GM18909 (cell line): ENCODE measurements at regions not wholly inside any gene's neighbourhood (a gene's known extent, or its start where the extent isn't known, plus 50 kb on each side); places are given as distances from the start of the nearest gene placed in this dataset.
"Not testable (repeated sequence)": the region's sequence is repeated elsewhere in the genome, so short reads cannot be mapped to it uniquely, and the experiment has no call there.

Source experiments
- ATAC-seq: cut with Tn5 transposase; IDR thresholded peaks from one replicate; pipeline ENCODE4 v1.9.1; 2021; ENCODE audit warnings: mild to moderate bottlenecking; ENCODE audit not compliant: unreplicated experiment, poor library complexity

DNA sequence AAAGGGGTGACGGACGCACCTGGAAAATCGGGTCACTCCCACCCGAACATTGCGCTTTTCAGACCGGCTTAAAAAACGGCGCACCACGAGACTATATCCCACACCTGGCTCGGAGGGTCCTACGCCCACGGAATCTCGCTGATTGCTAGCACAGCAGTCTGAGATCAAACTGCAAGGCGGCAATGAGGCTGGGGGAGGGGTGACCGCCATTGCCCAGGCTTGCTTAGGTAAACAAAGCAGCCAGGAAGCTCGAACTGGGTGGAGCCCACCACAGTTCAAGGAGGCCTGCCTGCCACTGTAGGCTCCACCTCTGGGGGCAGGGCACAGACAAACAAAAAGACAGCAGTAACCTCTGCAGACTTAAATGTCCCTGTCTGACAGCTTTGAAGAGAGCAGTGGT, 342.0 kb upstream of the PKN2 start:
- ATAC-seq: not testable (repeated sequence)

DNA sequence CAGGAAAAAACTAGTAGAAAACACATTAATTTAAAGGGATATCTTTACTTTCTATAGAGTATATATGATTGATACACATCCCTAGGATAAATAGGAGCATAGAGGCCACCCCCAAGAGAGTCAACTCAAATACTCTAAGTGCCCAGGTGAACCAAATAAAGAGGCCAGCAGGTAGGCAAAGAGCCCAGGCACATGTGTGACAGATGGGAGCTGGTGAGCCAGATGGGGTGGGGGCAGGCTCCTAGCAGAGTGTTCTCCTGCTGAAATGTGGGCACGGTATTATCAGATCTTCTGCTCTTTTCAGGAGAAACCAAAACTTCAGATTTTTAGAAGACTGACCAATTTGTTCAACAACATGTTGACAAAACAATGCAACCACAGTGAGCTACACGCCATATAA, 333.4 kb upstream of the PKN2 start:
- ATAC-seq: no peak

DNA sequence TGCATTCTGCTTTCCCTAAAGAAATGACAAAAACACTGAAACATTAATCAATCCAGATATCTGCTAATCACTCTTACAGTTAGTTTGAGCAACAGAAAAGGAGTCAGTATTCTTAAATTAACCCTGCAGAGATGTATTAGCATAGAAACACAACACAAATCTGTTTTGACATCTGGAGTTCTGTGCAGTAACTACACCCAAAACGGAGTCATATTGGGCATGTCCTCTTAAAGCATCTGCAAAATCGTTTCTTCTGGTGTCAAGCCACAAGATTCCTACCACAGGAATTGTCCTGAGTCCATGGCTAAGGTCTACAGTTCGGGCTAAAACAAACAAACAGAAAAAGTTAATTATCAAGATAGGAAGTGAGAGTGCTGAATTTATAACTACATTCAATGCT, 332.1 kb upstream of the PKN2 start:
- ATAC-seq: no peak

DNA sequence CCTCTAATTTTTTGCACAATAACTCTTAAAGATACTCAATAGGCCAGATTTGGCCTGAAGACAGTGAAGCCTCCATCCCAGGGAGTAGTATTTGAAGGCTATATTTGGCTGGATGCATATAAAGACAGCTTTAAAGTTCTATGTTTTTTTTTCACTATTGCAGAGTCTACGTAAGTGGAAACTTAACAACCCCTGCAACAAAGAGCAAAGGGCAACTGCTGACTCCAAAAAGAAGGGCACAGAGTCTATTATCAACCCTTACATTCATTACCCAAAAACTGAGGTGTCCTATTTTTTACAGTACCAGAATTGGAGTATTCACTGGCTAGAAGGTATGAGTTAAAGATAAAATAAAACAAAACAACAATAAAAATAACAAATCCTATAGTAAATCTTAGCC, 329.8 kb upstream of the PKN2 start:
- ATAC-seq: no peak

DNA sequence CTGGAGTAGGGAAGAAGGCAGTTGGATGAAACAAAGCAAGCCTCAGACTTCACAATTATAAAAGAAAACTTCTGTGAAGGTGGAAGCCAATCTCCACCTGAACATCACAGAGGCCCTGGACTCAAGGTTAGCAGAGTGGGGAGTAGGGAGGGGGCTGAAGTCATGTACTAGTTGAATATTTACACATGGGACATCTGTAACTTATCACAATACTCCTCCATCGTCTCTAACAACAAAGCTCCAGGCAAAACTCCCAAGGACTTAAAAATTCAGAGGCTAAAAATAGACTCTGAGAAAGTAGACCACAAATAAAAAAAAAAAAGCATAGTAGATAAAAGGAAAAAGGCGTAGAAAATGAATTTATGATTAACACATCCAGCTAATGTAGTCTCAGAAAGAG, 326.3 kb upstream of the PKN2 start:
- ATAC-seq: no peak

DNA sequence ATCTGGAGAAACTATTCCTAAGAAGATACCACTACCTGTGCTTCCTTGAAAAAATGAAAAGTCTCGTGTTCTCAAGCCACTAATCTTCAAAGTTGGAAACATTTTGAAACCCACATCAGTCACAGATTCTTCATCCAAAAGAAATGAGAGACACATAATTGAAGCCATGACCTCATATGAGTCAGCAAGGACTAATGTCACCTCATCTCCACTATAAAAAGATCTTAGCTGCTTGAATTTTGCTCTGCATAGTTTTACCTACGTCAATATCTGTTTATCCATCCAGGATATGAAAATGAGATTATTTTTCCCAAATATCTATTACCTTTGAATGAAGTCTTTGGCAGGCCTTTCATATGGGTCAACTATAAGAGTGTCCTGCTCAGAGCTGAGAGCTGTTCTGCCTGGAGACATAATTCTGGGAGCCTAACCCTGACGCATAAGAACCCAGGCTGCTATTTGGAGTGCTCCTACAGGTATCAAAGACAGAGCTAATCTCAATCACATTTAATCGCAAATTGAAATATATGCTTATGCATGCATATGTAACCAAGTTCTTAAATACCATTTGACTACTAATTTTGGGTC, 312.5 kb upstream of the PKN2 start:
- no peak for ATAC-seq

DNA sequence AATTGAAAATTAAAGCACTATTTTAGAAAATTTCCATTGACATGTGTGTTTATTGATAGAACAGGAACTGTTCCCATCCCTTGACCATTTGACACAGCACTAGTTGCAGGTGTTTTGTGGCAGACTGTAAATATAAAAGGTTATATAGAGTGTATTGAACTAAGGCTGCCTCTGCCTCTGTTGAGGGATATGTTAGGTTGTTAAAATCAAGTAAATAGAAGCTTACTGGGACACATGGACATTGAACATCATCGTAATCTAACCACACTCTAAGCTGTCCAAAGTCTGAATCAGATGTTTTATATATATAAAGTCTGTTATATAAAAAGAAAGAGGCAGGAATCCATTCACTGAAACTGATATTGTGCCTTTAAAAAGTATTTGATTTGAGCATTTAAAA, 308.1 kb upstream of the PKN2 start:
- ATAC-seq: no peak

DNA sequence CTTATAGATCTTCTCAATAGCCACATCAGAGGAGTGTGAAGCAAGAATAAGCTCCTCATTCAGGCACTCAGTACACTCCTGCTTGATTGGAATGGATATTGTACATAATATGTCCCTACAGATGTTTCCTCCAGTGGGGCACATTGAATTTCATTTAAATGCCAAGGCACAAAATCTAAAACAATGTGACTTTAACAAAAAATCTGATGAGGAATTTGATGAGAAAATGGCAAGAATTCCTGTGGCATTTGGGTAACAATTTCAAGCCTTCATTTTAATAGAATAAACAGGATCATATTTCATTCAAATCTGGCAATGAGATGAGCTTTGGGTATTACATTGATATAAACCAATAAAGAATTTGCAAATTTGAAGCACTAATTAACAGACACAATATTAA, 307.7 kb upstream of the PKN2 start:
- ATAC-seq: no peak

DNA sequence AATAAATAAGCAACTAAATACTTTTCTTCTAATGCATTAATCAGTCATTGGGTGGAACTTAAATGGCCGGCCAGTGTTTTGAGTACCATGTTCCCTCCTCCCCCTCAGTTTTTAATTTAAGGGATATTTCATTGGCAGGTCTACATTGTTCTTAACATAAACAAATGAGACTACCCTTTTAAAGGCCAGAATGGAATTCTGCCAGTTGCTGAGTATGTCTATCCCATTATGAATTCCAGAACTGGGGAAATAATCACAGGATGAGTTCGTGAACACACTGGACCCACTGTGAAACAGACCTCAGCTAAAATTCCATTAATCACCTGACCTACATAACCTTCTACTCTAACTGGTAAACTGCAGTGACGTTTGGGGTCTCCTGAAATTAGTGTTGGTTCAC, 305.5 kb upstream of the PKN2 start:
- no peak for ATAC-seq

DNA sequence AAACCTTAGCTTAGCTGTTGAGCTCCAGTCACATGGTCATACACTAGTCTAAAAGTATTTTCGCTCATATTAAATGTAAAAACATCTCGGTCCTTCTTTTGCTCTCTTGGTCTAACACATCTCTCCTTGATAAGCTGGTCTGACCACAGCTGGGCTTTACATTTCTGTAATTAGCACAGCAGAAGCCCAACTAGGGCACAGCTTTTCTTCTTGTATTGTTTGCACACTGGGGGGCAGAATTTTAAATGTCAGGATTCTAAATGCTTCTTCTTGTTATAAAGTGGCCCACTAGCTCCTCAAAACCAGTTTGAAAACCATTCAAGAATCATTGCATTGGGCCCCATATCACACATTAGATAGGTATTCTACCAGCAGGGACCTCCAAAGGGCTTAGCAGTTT, 289.1 kb upstream of the PKN2 start:
- ATAC-seq: no peak

DNA sequence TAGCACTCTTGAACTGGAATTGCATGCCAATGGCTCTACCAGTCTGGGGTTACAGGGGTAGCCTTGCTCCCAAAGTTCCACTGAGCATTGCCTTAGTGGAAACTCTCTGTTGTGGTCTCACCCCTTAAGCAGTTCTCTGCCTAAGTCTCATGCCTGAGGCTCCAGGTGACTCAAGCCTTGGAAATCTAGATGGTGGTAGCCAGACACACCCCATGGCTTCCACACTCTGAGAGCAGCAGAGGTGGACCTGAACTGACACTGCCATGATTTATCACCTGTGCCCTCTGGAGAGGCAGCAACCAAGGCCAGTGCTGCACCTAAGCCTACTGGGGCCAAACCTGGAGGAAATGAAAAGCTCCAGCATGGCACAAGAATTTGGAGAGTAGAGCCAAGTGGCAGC, 285.7 kb upstream of the PKN2 start:
- ATAC-seq: no peak

DNA sequence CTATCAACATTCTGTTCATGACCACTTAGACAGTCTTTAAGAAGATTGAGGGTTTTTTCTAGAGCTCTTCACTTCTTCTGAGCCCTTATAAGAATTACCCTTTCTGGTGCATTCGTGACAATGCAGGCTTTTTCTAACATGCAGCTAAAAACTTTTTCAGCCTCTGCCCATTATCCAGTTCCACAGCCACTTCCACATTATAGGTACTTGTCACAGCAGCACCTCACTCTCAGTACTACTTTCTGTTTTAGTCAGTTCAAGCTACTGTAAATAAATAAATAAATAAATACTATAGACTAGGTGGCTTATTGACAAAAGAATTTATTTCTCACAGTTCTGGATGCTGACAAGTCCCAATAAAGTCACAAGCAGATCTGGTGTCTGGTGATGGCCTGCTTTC, 284.4 kb upstream of the PKN2 start:
- peak; percentile 78 for ATAC-seq

DNA sequence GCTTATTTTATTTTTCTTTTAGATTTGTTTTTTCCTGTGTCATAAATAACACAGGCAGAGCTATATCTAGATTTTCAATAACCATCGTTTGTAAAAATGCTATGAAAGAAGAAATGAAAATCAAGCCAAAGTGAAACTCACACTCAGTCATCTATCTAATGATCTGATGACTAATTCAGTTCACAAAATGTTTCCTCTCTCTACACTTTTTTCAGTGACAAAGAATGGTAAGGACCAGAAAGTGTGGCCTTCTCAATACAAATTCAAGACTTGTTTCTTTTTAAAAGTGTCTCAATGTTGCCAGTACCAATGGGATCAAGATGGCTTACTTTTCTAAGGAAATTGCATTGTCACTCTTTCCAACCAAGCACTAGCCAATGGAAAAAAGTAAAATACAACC, 282.8 kb upstream of the PKN2 start:
- ATAC-seq: peak; percentile 89

DNA sequence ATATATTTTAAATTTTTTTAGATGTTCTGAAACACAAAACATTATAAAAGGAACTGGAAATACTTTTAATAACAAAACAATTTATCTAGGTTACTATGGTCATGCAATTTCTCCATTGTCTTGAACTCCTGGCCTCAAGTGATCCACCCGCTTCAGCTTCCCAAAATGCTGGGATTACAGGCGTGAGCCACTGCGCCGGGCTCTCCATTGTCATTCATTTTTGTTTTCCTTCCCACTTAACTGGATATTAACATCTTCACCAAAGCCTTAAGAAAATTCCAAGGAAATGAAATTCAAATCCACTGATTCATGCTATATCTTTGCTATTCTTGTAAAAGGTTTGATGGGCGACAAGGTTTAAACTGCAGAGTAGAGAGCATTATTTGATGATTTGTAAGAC, 279.5 kb upstream of the PKN2 start:
- no peak for ATAC-seq

DNA sequence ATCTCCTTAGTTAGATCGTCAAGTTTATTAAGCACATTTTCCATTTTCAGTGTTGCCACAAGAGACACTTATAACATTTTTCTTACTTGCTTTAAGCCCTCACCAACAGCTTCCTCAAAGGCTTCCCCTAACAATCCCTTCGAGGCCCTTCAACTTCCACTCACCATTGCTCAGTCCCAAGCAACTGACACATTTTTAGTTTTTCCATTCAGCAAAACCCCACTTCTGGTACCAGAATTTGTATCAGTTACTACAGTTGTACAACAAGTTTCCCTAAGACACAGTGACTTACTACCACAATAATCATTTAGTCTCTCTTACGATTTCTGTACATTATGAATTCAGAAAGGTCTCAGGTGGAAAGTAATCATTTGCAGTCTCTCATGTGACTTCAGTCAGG, 276.8 kb upstream of the PKN2 start:
- no peak for ATAC-seq

DNA sequence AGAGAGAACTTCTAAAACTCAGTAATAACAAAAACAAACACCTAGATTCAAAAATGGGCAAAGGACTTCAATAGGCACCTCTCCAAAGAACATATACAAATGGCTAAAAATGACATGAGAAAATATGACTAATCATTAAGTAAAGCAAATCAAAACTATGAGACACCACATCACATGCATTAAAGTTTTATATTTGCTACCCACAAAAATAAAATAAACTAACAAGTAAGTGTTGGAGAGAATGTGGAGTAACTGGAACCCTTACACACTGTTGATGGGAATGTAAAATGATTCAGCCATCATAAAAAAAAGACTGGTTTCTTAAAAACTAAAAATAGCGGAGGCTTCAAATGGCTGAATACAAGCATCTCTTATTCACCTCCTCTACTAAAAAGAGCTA, 262.1 kb upstream of the PKN2 start:
- ATAC-seq: no peak

DNA sequence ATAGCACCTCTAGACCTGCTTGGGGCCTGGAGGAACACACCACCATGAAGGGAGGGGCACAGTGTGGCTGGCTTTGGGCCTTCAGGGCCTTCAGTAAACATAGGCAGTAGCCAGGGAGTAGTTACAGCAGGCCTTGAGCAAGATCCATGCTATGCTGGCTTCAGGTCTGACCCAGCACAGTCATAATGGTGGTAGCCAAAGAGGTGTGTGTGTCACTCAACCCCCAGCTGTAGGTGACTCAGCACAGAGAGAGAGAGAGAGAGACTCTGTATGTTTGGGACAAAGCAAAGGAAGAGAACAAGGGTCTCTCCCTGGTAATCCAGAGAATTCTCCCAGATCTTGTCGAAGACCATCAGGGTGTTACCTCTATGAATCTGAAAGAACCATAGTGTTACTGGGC, 250.5 kb upstream of the PKN2 start:
- ATAC-seq: no peak

DNA sequence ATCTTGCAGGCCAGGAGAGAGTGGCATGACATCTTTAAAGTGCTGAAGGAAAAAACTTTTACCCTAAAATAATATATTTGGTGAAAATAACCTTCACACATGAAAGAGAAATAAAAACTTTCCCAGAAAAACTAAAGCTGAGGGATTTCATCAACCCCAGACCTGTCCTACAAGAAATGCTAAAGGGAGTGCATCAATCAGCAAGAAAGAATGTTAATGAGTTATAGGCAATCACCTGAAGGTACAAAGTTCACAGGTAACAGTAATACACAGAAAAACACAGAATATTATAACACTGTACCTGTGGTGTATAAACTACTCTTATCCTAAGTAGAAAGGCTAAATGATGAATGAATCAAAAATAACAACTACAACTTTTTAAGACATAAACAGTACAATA, 249.2 kb upstream of the PKN2 start:
- no peak for ATAC-seq

DNA sequence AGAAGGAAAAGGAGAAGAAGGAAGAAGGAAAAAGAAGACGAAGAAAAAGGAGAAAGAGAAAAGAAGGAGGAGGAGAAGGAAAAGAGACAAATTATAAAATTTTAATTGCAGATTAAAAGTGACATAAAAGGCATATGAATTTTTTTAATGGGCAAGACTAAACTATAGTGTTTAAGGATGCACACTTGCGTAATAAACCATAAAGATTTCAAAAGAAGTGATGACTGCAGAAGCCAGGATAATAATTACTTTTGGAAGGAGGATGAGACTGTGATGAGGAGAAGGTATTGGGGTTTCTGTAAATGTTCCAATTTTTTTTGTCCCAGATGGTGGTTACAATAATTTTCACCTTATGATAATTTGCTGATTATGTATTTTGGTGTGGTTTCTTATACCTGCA, 243.1 kb upstream of the PKN2 start:
- no peak for ATAC-seq

DNA sequence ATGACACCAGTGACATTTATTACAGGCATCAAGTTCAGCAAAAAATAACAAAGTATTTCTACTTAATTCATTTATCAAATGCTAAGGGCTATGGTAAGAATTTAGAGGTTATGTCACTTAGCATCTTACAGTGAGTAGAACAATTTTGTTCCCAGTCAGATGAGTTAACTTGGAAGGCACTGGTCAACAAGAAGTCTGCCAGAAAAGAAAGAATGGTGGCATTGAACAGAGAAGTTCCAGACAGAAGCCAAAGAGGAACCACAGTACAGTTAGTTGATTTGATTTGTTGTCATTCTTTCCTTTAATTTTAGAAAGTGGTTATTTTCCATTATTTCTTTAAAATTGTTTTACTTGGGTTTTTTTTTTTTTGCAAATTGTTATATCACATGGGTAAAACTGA, 232.2 kb upstream of the PKN2 start:
- ATAC-seq: no peak

DNA sequence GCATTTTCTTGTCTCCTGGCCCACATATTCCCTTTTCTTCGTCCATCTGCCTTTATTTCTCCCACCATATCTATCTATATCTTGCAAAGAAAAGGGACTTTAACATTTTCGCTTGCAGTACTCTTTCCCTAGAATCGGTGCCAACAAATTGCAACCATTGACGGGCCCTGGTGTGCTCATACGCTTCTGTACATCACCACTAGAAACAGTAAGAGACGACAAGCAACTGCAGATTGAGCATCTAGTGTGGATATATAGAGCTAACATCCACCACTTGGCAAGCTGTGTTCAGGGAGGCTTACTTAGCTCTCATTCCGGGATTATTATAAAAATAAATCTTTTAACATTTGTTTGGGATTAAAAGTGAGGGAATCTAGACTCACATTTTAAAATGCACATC, 230.8 kb upstream of the PKN2 start:
- no peak for ATAC-seq

DNA sequence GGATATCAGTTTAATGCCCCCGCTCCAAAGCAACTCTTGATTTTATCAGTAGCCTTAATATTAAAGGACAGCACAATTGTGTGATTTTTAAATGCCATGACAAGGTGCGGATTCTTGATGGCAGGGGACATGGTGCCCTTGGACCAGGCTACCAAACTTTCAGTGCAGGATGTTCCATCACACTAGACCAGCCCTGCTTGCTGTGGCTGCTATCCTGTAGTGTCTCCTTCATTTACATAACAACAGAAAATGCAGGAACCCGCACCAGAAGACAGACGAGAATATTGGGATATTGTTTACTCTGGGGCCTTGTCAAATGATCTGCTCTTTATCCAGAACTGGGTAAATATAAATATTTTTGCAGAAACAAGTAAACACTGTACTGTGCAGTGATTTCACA, 229.3 kb upstream of the PKN2 start:
- ATAC-seq: no peak

DNA sequence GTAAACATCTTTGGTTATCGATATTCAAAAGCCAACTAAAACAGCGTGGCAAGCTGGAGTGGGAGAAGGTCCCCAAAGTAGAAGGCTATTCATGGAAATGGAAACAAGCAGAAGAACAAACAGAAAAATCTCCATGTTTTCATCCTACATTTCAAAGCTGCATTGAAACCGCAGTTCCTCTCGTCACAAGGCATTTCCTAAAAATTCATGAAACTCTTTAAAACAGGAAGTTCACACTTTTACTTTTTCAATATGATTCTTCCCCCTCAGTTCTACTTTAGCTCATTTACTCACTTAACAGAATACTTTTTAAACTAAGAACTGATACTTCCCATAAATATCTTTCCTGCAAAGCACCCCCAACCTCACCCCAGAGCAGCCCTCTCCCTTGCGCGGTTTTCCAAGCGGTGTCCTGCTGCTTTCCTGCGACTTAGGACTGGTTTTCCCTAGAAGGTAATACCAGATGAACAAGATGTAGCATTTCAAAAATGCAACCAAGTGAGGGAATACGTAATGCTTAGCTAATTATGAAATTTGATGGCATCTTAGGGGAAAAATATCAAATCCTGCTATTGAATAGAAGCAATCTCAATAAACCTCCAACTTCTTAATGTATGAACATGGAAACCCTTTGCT, 228.3 kb upstream of the PKN2 start:
- no peak for ATAC-seq
